GM12878 (cell line): ENCODE measurements at regions not wholly inside any gene's neighbourhood (a gene's known extent, or its start where the extent isn't known, plus 50 kb on each side); places are given as distances from the start of the nearest gene placed in this dataset.

Experiments
- ATAC-seq: fragments of 200-7000 bp; cut with Tn5 transposase; 3 replicates; pipeline ENCODE4 v1.9.1; 2020; ENCODE audit warnings: mild to moderate bottlenecking, moderate library complexity
- BruUV-seq: library from RNA; stranded (reverse); fragments of 400-500 nt; replicated peaks from 2 replicates; lab custom pipeline; 2021; lab: Mats Ljungman, UMichigan
- CTCF ChIA-PET: fragments of 300-600 bp; sonication (Branson Sonifier 250); formaldehyde crosslinking; extraction: SDS; loops from one replicate; lab custom pipeline; 2021; ENCODE audit warnings: inconsistent platforms; lab: Yijun Ruan, JAX
- POLR2A ChIA-PET: fragments of 350-600 bp; formaldehyde crosslinking; extraction: SDS; loops from one replicate; lab custom pipeline; 2021; ENCODE audit warnings: inconsistent platforms; lab: Charles Lee
- RAD21 ChIA-PET: fragments of 300-600 bp; sonication (Branson Sonifier 250); formaldehyde crosslinking; loops from one replicate; lab custom pipeline; 2023; ENCODE audit warnings: antibody characterized with exemption; ENCODE audit not compliant: unreplicated experiment; lab: Charles Lee
- SMC1A ChIA-PET: fragments of 300-600 bp; sonication (Branson Sonifier 250); formaldehyde crosslinking; loops from one replicate; lab custom pipeline; 2023; ENCODE audit not compliant: unreplicated experiment, uncharacterized antibody; lab: Charles Lee
- DNase-seq: peaks from one replicate; pipeline ENCODE4 v3.0.0-alpha.2; 2011; ENCODE audit warnings: low read depth, low spot score
- FAIRE-seq: peaks from 3 replicates; lab custom pipeline; 2011; peaks lifted over from hg19 to GRCh38; lab: Jason Lieb, UNC
- H2AFZ ChIP-seq: 2 replicates; pipeline ENCODE4 v1.6.0; 2011; ENCODE audit warnings: low read depth, low read length, control low read depth; ENCODE audit not compliant: control insufficient read depth
- H3K27ac ChIP-seq: 2 replicates; pipeline ENCODE4 v1.5.1; 2011; ENCODE audit warnings: control low read depth; ENCODE audit not compliant: control insufficient read depth, insufficient read depth
- H3K27me3 ChIP-seq, 2 experiments: replicated peaks in 1 of 2; 2 replicates each; pipeline versions ENCODE4 v1.6.0 to v1.6.1; 2011; ENCODE audit warnings: low read length in 1 of 2; ENCODE audit not compliant: control insufficient read depth in 2 of 2, insufficient read depth in 2 of 2
- H3K36me3 ChIP-seq, 2 experiments: 2 replicates each; pipeline ENCODE4 v1.5.1; 2011; ENCODE audit warnings: low read length in 1 of 2; ENCODE audit not compliant: control insufficient read depth in 2 of 2, insufficient read depth in 2 of 2
- H3K4me1 ChIP-seq: 2 replicates; pipeline ENCODE4 v1.6.1; 2011; ENCODE audit warnings: mild to moderate bottlenecking, low read length, moderate library complexity, mixed read lengths; ENCODE audit not compliant: control insufficient read depth, insufficient read depth
- H3K4me2 ChIP-seq: 2 replicates; pipeline ENCODE4 v1.6.0; 2011; ENCODE audit warnings: control low read depth; ENCODE audit not compliant: control insufficient read depth, insufficient read depth
- H3K4me3 ChIP-seq: fragments of 200-600 bp; sonication (generic); 2 replicates; pipeline ENCODE4 v1.5.1; 2016
- H3K79me2 ChIP-seq: 2 replicates; pipeline ENCODE4 v1.6.0; 2011; ENCODE audit warnings: low read length; ENCODE audit not compliant: control insufficient read depth, insufficient read depth
- H3K9ac ChIP-seq: 2 replicates; pipeline ENCODE4 v1.8.0; 2011; ENCODE audit warnings: low read length, control low read depth, mixed read lengths; ENCODE audit not compliant: control insufficient read depth, insufficient read depth
- H3K9me3 ChIP-seq: replicated peaks from 3 replicates; pipeline ENCODE4 v1.5.1; 2011; ENCODE audit warnings: mild to moderate bottlenecking, low read length; ENCODE audit not compliant: control insufficient read depth, insufficient read depth
- H4K20me1 ChIP-seq: 2 replicates; pipeline ENCODE4 v1.6.0; 2011; ENCODE audit not compliant: control insufficient read depth, insufficient read depth
- BRCA1 ChIP-seq: IDR thresholded peaks from 2 replicates; pipeline ENCODE4 v1.6.1; 2011; ENCODE audit warnings: low read depth, low read length, improper control_type of control experiment
- PRDM15 ChIP-seq: fragments of 450-650 bp; formaldehyde crosslinking; IDR thresholded peaks from 2 replicates; pipeline ENCODE4 v1.4.0; 2020; ENCODE audit warnings: mild to moderate bottlenecking, moderate library complexity
- SREBF1 ChIP-seq: IDR thresholded peaks from 2 replicates; pipeline ENCODE4 v1.6.1; 2012; ENCODE audit warnings: mild to moderate bottlenecking, low read length
- WGBS: methylation state at CpG from one replicate; pipeline ENCODE4 v1.1.6; 2016; ENCODE audit warnings: low lambda C conversion rate; ENCODE audit not compliant: insufficient replicate concordance, insufficient coverage; ENCODE audit errors: missing lambda C conversion rate; 5-methylcytosine and 5-hydroxymethylcytosine counted together
- in situ Hi-C: fragments of 300-500 bp; cut with MboI; formaldehyde crosslinking; loops from 9 replicates; pipeline ENCODE4 v1.14.3; 2018; ENCODE audit warnings: mixed read lengths
- intact Hi-C: fragments of 100-400 bp; cut with micrococcal nuclease; formaldehyde crosslinking; loops from one replicate; pipeline ENCODE4 v1.14.2; 2022; ENCODE audit not compliant: unreplicated experiment

- in situ Hi-C loops (no loop called here), intact Hi-C loops (no loop called here)
- no peaks in the 10 kb centered on the region for H3K9me3 ChIP-seq
- no peak for DNase-seq
- no peaks in the 10 kb centered on the region for H3K79me2 ChIP-seq
- no peaks in the 10 kb centered on the region for H3K27me3 ChIP-seq
- ChIA-PET RAD21 (no interaction called here), SMC1A (no interaction called here), CTCF (no interaction called here), POLR2A (no interaction called here)
- BruUV-seq = no TSS peak
- no peaks in the 10 kb centered on the region for H3K36me3 ChIP-seq
- no peaks in the 10 kb centered on the region for H3K4me1 ChIP-seq
- no peaks in the 10 kb centered on the region for H4K20me1 ChIP-seq
- H3K4me2 ChIP-seq = no peak overlapping the region
- 60% methylated on average over 5 of the region's 5 CpGs for WGBS
- no peak overlapping the region for H2AFZ ChIP-seq
- TF ChIP-seq PRDM15 (CRISPR knock-in tag) (no peak), SREBF1 (no peak), BRCA1 (no peak)
- no peak overlapping the region for H3K4me3 ChIP-seq
- ATAC-seq = no peak
- no peak for FAIRE-seq
- no peak overlapping the region for H3K27ac ChIP-seq
- H3K9ac ChIP-seq = no peak overlapping the region
Observed at GRCh38 chr13:104288496-104288895, 1222.3 kb upstream of the SLC10A2 start.
